Panc1 (cell line): ENCODE measurements at regions not wholly inside any gene's neighbourhood (a gene's known extent, or its start where the extent isn't known, plus 50 kb on each side); places are given as distances from the start of the nearest gene placed in this dataset.
"Not testable (repeated sequence)": the region's sequence is repeated elsewhere in the genome, so short reads cannot be mapped to it uniquely, and the experiment has no call there.

ENCODE experiments used
- ATAC-seq: fragments of 200-7000 bp; cut with Tn5 transposase; 2 replicates; pipeline ENCODE4 v1.9.1; 2020; ENCODE audit warnings: mild to moderate bottlenecking, moderate library complexity
- BruUV-seq: library from RNA; stranded (reverse); fragments of 400-500 nt; replicated peaks from 2 replicates; lab custom pipeline; 2021; lab: Mats Ljungman, UMichigan
- CTCF ChIA-PET: fragments of 300-600 bp; sonication (Branson Sonifier 250); formaldehyde crosslinking; loops from one replicate; lab custom pipeline; 2022; ENCODE audit warnings: antibody characterized with exemption; lab: Charles Lee
- POLR2A ChIA-PET: fragments of 300-600 bp; sonication (Branson Sonifier 250); formaldehyde crosslinking; loops from one replicate; lab custom pipeline; 2022; ENCODE audit warnings: antibody characterized with exemption; lab: Charles Lee
- DNase-seq: peaks from one replicate; pipeline ENCODE4 v3.0.0-alpha.2; 2010; ENCODE audit warnings: low read depth, low spot score
- H3K27ac ChIP-seq: 2 replicates; pipeline ENCODE4 v1.5.1; 2011; ENCODE audit warnings: mild to moderate bottlenecking, low read length, inconsistent platforms
- H3K27me3 ChIP-seq: fragments of 200-500 bp; sonication (Bioruptor generic); 2 replicates; pipeline ENCODE4 v1.6.0; 2014; ENCODE audit warnings: low read length, inconsistent platforms; ENCODE audit not compliant: control insufficient read depth, insufficient read depth
- H3K36me3 ChIP-seq: fragments of 200-500 bp; sonication (Bioruptor generic); 2 replicates; pipeline ENCODE4 v1.5.1; 2014; ENCODE audit warnings: inconsistent platforms, mild to moderate bottlenecking, low read length, moderate library complexity; ENCODE audit not compliant: control insufficient read depth, insufficient read depth
- H3K4me1 ChIP-seq: 2 replicates; pipeline ENCODE4 v1.5.1; 2011; ENCODE audit warnings: inconsistent platforms, mild to moderate bottlenecking, low read length, moderate library complexity; ENCODE audit not compliant: control insufficient read depth, insufficient read depth
- H3K4me3 ChIP-seq, 2 experiments: 2 replicates each; pipeline ENCODE4 v1.5.1; 2011 to 2012; ENCODE audit warnings: low read depth in 2 of 2, low read length in 2 of 2, mild to moderate bottlenecking in 2 of 2, inconsistent platforms in 1 of 2, moderate library complexity in 1 of 2
- H3K9me3 ChIP-seq: fragments of 200-500 bp; sonication (Bioruptor generic); 2 replicates; pipeline ENCODE4 v1.5.1; 2014; ENCODE audit warnings: low read depth, mild to moderate bottlenecking, inconsistent platforms, low read length, moderate library complexity; ENCODE audit not compliant: control insufficient read depth, insufficient read depth
- CTCF ChIP-seq: fragments of 450-650 bp; IDR thresholded peaks from 2 replicates; pipeline ENCODE4 v1.5.1; 2017; ENCODE audit warnings: mild to moderate bottlenecking
- POLR2AphosphoS5 ChIP-seq: IDR thresholded peaks from 2 replicates; pipeline ENCODE4 v1.6.1; 2012; ENCODE audit warnings: mild to moderate bottlenecking, low read depth, low read length, moderate library complexity
- REST ChIP-seq, 2 experiments: IDR thresholded peaks; 2 replicates each; pipeline ENCODE4 v1.6.1; 2011 to 2012; ENCODE audit warnings: low read depth in 2 of 2, control low read depth in 1 of 2, low read length in 1 of 2, mild to moderate bottlenecking in 1 of 2, moderate library complexity in 1 of 2; ENCODE audit not compliant: insufficient read depth in 1 of 2
- SIN3A ChIP-seq: IDR thresholded peaks from 2 replicates; pipeline ENCODE4 v1.6.1; 2012; ENCODE audit warnings: low read depth, mild to moderate bottlenecking, low read length, moderate library complexity, borderline replicate concordance; ENCODE audit not compliant: insufficient read depth
- TCF7L2 ChIP-seq: IDR thresholded peaks from 2 replicates; pipeline ENCODE4 v1.6.1; 2011; ENCODE audit warnings: mild to moderate bottlenecking, low read depth, low read length, inconsistent platforms
- in situ Hi-C: cut with HindIII; loops from 2 replicates; pipeline ENCODE4 v1.10.0; 2016; ENCODE audit warnings: low sequenced_read_pairs, low pct_unique_long_range_greater_than_20kb
- intact Hi-C: fragments of 100-400 bp; cut with micrococcal nuclease; formaldehyde crosslinking; loops from one replicate; pipeline ENCODE4 v1.10.0; 2022; ENCODE audit not compliant: unreplicated experiment

GRCh38 chr15:35181538-35181937 lies 96.4 kb upstream of the NANOGP8 start:
- TF ChIP-seq SIN3A (no peak), REST (IDR thresholded peaks at IDR 0.05; ENCODE audit: insufficient read depth in 1 of 2, low read depth in 2 of 2, low read length in 1 of 2) (no peak), CTCF (no peak), TCF7L2 (no peak), POLR2AphosphoS5 (no peak)
- H3K27ac ChIP-seq = no peak overlapping the region
- ATAC-seq = no peak
- BruUV-seq = no TSS peak
- no peak overlapping the region for H3K4me3 ChIP-seq
- intact Hi-C loops (no loop called here), in situ Hi-C loops (no loop called here)
- no peaks in the 10 kb centered on the region for H3K9me3 ChIP-seq
- no peak for DNase-seq
- no peaks in the 10 kb centered on the region for H3K4me1 ChIP-seq
- H3K36me3 ChIP-seq = no peaks in the 10 kb centered on the region
- ChIA-PET POLR2A (no interaction called here), CTCF (no interaction called here)
- no peaks in the 10 kb centered on the region for H3K27me3 ChIP-seq

- no peak for ATAC-seq
- BruUV-seq = no TSS peak
- Histone ChIP-seq H3K27me3 (no peaks in the 10 kb centered on the region), H3K36me3 (no peaks in the 10 kb centered on the region), H3K4me1 (no peaks in the 10 kb centered on the region), H3K27ac (no peak overlapping the region), H3K4me3 (no peak overlapping the region), H3K9me3 (no peaks in the 10 kb centered on the region)
- intact Hi-C loops (no loop called here), in situ Hi-C loops (no loop called here)
- no peak for DNase-seq
- no peak for TF ChIP-seq REST (IDR thresholded peaks at IDR 0.05; ENCODE audit: insufficient read depth in 1 of 2, low read depth in 2 of 2, low read length in 1 of 2)
- ChIA-PET POLR2A (no interaction called here), CTCF (no interaction called here)
Measured at GRCh38 chr15:35179739-35180138, 94.6 kb upstream of the NANOGP8 start.

GRCh38 chr15:35178186-35178585 lies 93.1 kb upstream of the NANOGP8 start:
- H3K27me3 ChIP-seq, H3K9me3 ChIP-seq, in situ Hi-C loops, H3K36me3 ChIP-seq, POLR2A ChIA-PET, ATAC-seq, intact Hi-C loops, DNase-seq, H3K4me1 ChIP-seq, H3K27ac ChIP-seq, H3K4me3 ChIP-seq, BruUV-seq, CTCF ChIA-PET: not testable (repeated sequence)
